ENCODE measurements at regions not wholly inside any gene's neighbourhood (a gene's known extent, or its start where the extent isn't known, plus 50 kb on each side); places are given as distances from the start of the nearest gene placed in this dataset.

- no peak for TF ChIP-seq EZH2 (IDR thresholded peaks at IDR 0.05; ENCODE audit: borderline replicate concordance, low read length)
- no peak for TF ChIP-seq CTCF (conservative IDR thresholded peaks at IDR 0.05 in 1 of 2, IDR thresholded peaks at IDR 0.05 in 1 of 2; ENCODE audit: extremely low read depth in 1 of 2, insufficient read depth in 1 of 2, low read depth in 1 of 2, low read length in 2 of 2)
These were observed 790.5 kb downstream of the MCTP2 start for GRCh38 chr15:95021816-95022215.
